K562 (cell line): ENCODE measurements at regions not wholly inside any gene's neighbourhood (a gene's known extent, or its start where the extent isn't known, plus 50 kb on each side); places are given as distances from the start of the nearest gene placed in this dataset.

Source experiments
- ATAC-seq: fragments of 200-7000 bp; cut with Tn5 transposase; 3 replicates; pipeline ENCODE4 v1.9.1; 2020; ENCODE audit warnings: moderate library complexity
- BruUV-seq: library from RNA; stranded (reverse); fragments of 400-500 nt; replicated peaks from 2 replicates; lab custom pipeline; 2021; lab: Mats Ljungman, UMichigan
- CTCF ChIA-PET: fragments of 300-600 bp; formaldehyde crosslinking; extraction: SDS; loops from one replicate; lab custom pipeline; 2021; ENCODE audit warnings: low intra/inter-chr PET ratio; lab: Yijun Ruan, JAX
- POLR2A ChIA-PET: fragments of 300-600, 350-650 bp; sonication (Branson Sonifier 250); formaldehyde crosslinking; extraction: SDS; loops from one replicate; lab custom pipeline; 2021; ENCODE audit warnings: antibody characterized with exemption, inconsistent platforms; lab: Yijun Ruan, JAX
- DNase-seq, 4 experiments: peaks; one replicate each; pipeline versions ENCODE4 v3.0.0 to v3.0.0-alpha.2; 2011 to 2018; ENCODE audit warnings: low spot score in 3 of 4, mixed read lengths in 3 of 4; ENCODE audit errors: extremely low read depth in 1 of 4
- FAIRE-seq: peaks from 2 replicates; lab custom pipeline; 2011; peaks lifted over from hg19 to GRCh38; lab: Jason Lieb, UNC
- H2AFZ ChIP-seq: 2 replicates; pipeline ENCODE4 v1.6.0; 2011; ENCODE audit warnings: low read depth, low read length, control low read depth, inconsistent platforms
- H3K27ac ChIP-seq: fragments of 200-600 bp; 3 replicates; pipeline ENCODE4 v1.8.0; 2011; ENCODE audit warnings: low read depth, mild to moderate bottlenecking, control low read depth, inconsistent platforms, low read length, moderate library complexity, mixed read lengths; ENCODE audit errors: extremely low read depth
- H3K27me3 ChIP-seq, 2 experiments: fragments of 300-600 bp in 1 of 2; 2 replicates in 1 of 2; 3 replicates in 1 of 2; pipeline versions ENCODE4 v1.6.0 to v1.8.0; 2011; ENCODE audit warnings: inconsistent platforms in 2 of 2, low read length in 2 of 2, mild to moderate bottlenecking in 1 of 2, mixed read lengths in 1 of 2, moderate library complexity in 1 of 2; ENCODE audit not compliant: control insufficient read depth in 2 of 2, insufficient read depth in 2 of 2
- H3K36me3 ChIP-seq: fragments of 300-600 bp; 3 replicates; pipeline ENCODE4 v1.8.0; 2011; ENCODE audit warnings: mild to moderate bottlenecking, low read length, inconsistent platforms; ENCODE audit not compliant: control insufficient read depth, insufficient read depth
- H3K4me1 ChIP-seq, 2 experiments: fragments of 200-600 bp in 1 of 2; replicated peaks in 1 of 2; 2 replicates in 1 of 2; 3 replicates in 1 of 2; pipeline versions ENCODE4 v1.5.1 to v1.8.0; 2011; ENCODE audit warnings: inconsistent platforms in 2 of 2, low read length in 2 of 2, mild to moderate bottlenecking in 1 of 2, mixed read lengths in 1 of 2, moderate library complexity in 1 of 2; ENCODE audit not compliant: control insufficient read depth in 2 of 2, insufficient read depth in 2 of 2
- H3K4me2 ChIP-seq: 2 replicates; pipeline ENCODE4 v1.6.1; 2011; ENCODE audit warnings: low read length, control low read depth, inconsistent platforms, mixed read lengths; ENCODE audit not compliant: insufficient read depth
- H3K4me3 ChIP-seq: fragments of 200-600 bp; sonication (generic), shearing (Covaris generic); 2 replicates; pipeline ENCODE4 v1.5.1; 2016; ENCODE audit warnings: control low read depth, inconsistent platforms
- H3K79me2 ChIP-seq: fragments of 200-600 bp; 3 replicates; pipeline ENCODE4 v1.8.0; 2011; ENCODE audit warnings: low read length, inconsistent platforms; ENCODE audit not compliant: control insufficient read depth, insufficient read depth
- H3K9ac ChIP-seq, 2 experiments: 2 replicates each; pipeline versions ENCODE4 v1.6.0 to v1.6.1; 2011; ENCODE audit warnings: low read depth in 2 of 2, low read length in 2 of 2, control low read depth in 1 of 2, inconsistent platforms in 1 of 2, mild to moderate bottlenecking in 1 of 2, mixed read lengths in 1 of 2; ENCODE audit not compliant: insufficient read depth in 1 of 2
- H3K9me1 ChIP-seq: one replicate; pipeline ENCODE4 v1.6.0; 2011; ENCODE audit warnings: inconsistent platforms, mild to moderate bottlenecking, low read length, moderate library complexity; ENCODE audit not compliant: control insufficient read depth, insufficient read depth
- H3K9me3 ChIP-seq: replicated peaks from 2 replicates; pipeline ENCODE4 v1.5.1; 2011; ENCODE audit warnings: low read depth, low read length, inconsistent platforms; ENCODE audit not compliant: control insufficient read depth, insufficient read depth
- H4K20me1 ChIP-seq: replicated peaks from 2 replicates; pipeline ENCODE4 v1.6.1; 2011; ENCODE audit warnings: low read length, inconsistent platforms, mixed read lengths; ENCODE audit not compliant: control insufficient read depth, insufficient read depth
- BMI1 ChIP-seq: fragments of 150-350 bp; IDR thresholded peaks from 2 replicates; pipeline ENCODE4 v1.6.1; 2014; ENCODE audit warnings: low read length
- HDAC3 ChIP-seq: fragments of 450-650 bp; IDR thresholded peaks from 2 replicates; pipeline ENCODE4 v1.6.1; 2018; ENCODE audit warnings: borderline replicate concordance, mild to moderate bottlenecking, moderate library complexity; ENCODE audit not compliant: partially characterized antibody
- MEF2A ChIP-seq: IDR thresholded peaks from 2 replicates; pipeline ENCODE4 v1.6.1; 2011; ENCODE audit warnings: low read depth, mild to moderate bottlenecking, low read length, moderate library complexity; ENCODE audit not compliant: control insufficient read depth
- NCOA1 ChIP-seq: fragments of 450-650 bp; IDR thresholded peaks from 2 replicates; pipeline ENCODE4 v1.6.1; 2016; ENCODE audit warnings: low read depth
- NONO ChIP-seq, 2 experiments: fragments of 200-400 bp in 1 of 2; fragments of 450-650 bp in 1 of 2; formaldehyde crosslinking in 1 of 2; IDR thresholded peaks; 2 replicates each; pipeline ENCODE4 v1.6.1; 2017; ENCODE audit warnings: low read depth in 2 of 2, mild to moderate bottlenecking in 2 of 2, moderate library complexity in 2 of 2, low read length in 1 of 2
- SMARCE1 ChIP-seq: fragments of 450-650 bp; IDR thresholded peaks from 2 replicates; pipeline ENCODE4 v1.7.1; 2016; ENCODE audit warnings: mild to moderate bottlenecking
- SMC3 ChIP-seq: conservative IDR thresholded peaks from 2 replicates; pipeline ENCODE4 v1.6.1; 2011; ENCODE audit warnings: low read depth, low read length, improper control_type of control experiment; ENCODE audit not compliant: insufficient read depth
- SRSF7 ChIP-seq: fragments of 200-400 bp; formaldehyde crosslinking; optimal IDR thresholded peaks from 2 replicates; pipeline ENCODE3; 2017; ENCODE audit warnings: mild to moderate bottlenecking, low read depth, low read length
- ZNF212 ChIP-seq: fragments of 450-650 bp; formaldehyde crosslinking; IDR thresholded peaks from 2 replicates; pipeline ENCODE4 v1.4.0; 2020; ENCODE audit warnings: mild to moderate bottlenecking
- ZNF668 ChIP-seq: fragments of 250-450 bp; sonication (Bioruptor Pico); IDR thresholded peaks from 2 replicates; pipeline ENCODE4 v1.8.0; 2022; ENCODE audit warnings: mild to moderate bottlenecking, inconsistent platforms
- ZSCAN32 ChIP-seq: fragments of 450-650 bp; formaldehyde crosslinking; IDR thresholded peaks from 2 replicates; pipeline ENCODE4 v1.4.0; 2020; ENCODE audit warnings: mild to moderate bottlenecking, moderate library complexity
- WGBS: fragments of 100-300 bp; shearing (Covaris generic); methylation state at CpG from one replicate; pipeline ENCODE4 v1.1.6; 2016; ENCODE audit warnings: low coverage, mixed read lengths; ENCODE audit not compliant: insufficient coverage; ENCODE audit errors: missing lambda C conversion rate; 5-methylcytosine and 5-hydroxymethylcytosine counted together
- in situ Hi-C: fragments of 300-500 bp; cut with MboI; formaldehyde crosslinking; loops from 4 replicates; pipeline ENCODE4 v1.15.0; 2018; ENCODE audit warnings: inconsistent platforms, mixed read lengths
- intact Hi-C: fragments of 100-400 bp; cut with micrococcal nuclease; formaldehyde crosslinking; loops from 2 replicates; pipeline ENCODE4 v1.14.2; 2022
- TF ChIP-seq, protein P1 (sequence below), 2 experiments: IDR thresholded peaks; 2 replicates each; pipeline ENCODE4 v1.6.1; 2011; ENCODE audit warnings: borderline replicate concordance in 1 of 2, control low read depth in 1 of 2, low read depth in 1 of 2, low read length in 1 of 2, mild to moderate bottlenecking in 1 of 2, mixed read lengths in 1 of 2, moderate library complexity in 1 of 2; ENCODE audit not compliant: insufficient read depth in 1 of 2, insufficient read length in 1 of 2, poor library complexity in 1 of 2, severe bottlenecking in 1 of 2; ENCODE audit errors: extremely low read depth in 1 of 2

DNA sequence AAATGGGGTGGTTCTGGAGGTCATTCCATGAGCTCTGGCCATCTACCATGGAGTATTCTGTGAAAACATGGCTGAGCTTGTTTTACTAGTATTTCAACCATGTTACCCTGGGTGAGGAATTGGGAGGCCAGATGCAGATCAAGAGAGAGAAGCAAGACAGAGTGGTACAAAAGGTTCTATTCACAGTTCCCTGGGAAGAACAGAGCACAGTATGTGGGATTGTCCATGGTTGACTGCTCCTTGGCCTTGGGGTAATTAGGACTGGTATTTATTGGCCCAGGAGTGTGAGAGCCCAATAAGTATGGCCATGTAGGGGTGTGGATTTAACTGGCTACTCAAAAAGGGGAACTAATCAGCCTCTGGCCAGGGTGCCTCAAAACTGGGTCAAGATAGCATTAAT lies 239.7 kb upstream of the GATB start:
- BruUV-seq: no TSS peak
- POLR2A ChIA-PET: interaction anchor here (0.6 kb wide), 1 partner anchor 58 kb away, joined by 5 read pairs; no protein-coding TSS in a partner anchor
- intact Hi-C loops: no loop called here
- in situ Hi-C loops: no loop called here
- no peaks in the 10 kb centered on the region for H3K9me1 ChIP-seq
- TF ChIP-seq SRSF7: no peak
- TF ChIP-seq, all 486 proteins: peak for 0
- Histone ChIP-seq H3K27me3 (peaks cover 0 to 8% of the 10 kb centered on the region in 2 experiments; a peak in 1 of 5 replicates), H3K36me3 (no peaks in the 10 kb centered on the region), H3K79me2 (no peaks in the 10 kb centered on the region), H4K20me1 (no peaks in the 10 kb centered on the region), H3K4me2 (no peak overlapping the region), H3K4me1 (no peaks in the 10 kb centered on the region), H3K27ac (no peak overlapping the region), H2AFZ (no peak overlapping the region), H3K4me3 (no peak overlapping the region), H3K9ac (no peak overlapping the region), H3K9me3 (no peaks in the 10 kb centered on the region)
- FAIRE-seq (no peak), ATAC-seq (no peak), DNase-seq (no peak)
- CTCF ChIA-PET: no interaction called here

DNA sequence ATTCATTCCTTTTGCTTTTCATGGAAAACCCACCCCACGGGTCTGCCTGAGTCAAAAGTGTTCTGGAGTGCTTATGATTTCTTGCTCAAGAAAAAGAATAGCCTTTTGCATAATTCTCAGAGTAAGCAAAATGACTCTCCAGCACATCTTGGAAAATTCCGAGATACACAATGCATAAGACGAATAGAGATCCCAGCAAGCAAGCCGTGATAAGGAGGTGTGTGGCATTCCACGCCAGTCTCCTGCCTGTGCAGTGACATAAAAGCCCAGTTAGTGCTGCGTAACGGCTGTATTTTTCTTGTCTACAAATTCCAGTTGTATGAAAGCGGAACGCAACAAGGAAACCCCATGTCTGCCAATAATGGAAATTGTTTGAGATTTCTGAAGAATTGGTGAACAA lies 237.9 kb upstream of the GATB start:
- ATAC-seq: no peak
- intact Hi-C loops: no loop called here
- no peak overlapping the region for H3K4me2 ChIP-seq
- H3K4me1 ChIP-seq: no peaks in the 10 kb centered on the region
- H4K20me1 ChIP-seq: no peaks in the 10 kb centered on the region
- ChIA-PET POLR2A (interaction anchor here (0.6 kb wide), 1 partner anchor 8 kb away, joined by 4 read pairs; no protein-coding TSS in a partner anchor), CTCF (no interaction called here)
- no peaks in the 10 kb centered on the region for H3K36me3 ChIP-seq
- no peak for FAIRE-seq
- peaks cover 0 to 8% of the 10 kb centered on the region in 2 experiments; a peak in 1 of 5 replicates for H3K27me3 ChIP-seq
- in situ Hi-C loops: no loop called here
- no peak overlapping the region for H3K27ac ChIP-seq
- no peaks in the 10 kb centered on the region for H3K9me3 ChIP-seq
- BruUV-seq: no TSS peak
- WGBS: 2% methylated on average over 9 of the region's 9 CpGs
- H3K4me3 ChIP-seq: no peak overlapping the region
- no peaks in the 10 kb centered on the region for H3K9me1 ChIP-seq
- H3K79me2 ChIP-seq: no peaks in the 10 kb centered on the region
- no peak overlapping the region for H2AFZ ChIP-seq
- H3K9ac ChIP-seq: no peak overlapping the region
- no peak for DNase-seq
- TF ChIP-seq NCOA1 (no peak), SMARCE1 (no peak), NONO (IDR thresholded peaks at IDR 0.05; ENCODE audit: low read depth in 2 of 2, low read length in 1 of 2) (no peak), BMI1 (no peak), ZNF212 (no peak), ZNF668 (CRISPR knock-in tag) (no peak), SMC3 (no peak), MEF2A (no peak), ZSCAN32 (CRISPR knock-in tag) (no peak), HDAC3 (no peak)
- TF ChIP-seq, protein P1, sequence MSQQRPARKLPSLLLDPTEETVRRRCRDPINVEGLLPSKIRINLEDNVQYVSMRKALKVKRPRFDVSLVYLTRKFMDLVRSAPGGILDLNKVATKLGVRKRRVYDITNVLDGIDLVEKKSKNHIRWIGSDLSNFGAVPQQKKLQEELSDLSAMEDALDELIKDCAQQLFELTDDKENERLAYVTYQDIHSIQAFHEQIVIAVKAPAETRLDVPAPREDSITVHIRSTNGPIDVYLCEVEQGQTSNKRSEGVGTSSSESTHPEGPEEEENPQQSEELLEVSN (IDR thresholded peaks at IDR 0.05; ENCODE audit: borderline replicate concordance in 1 of 2, extremely low read depth in 1 of 2, insufficient read depth in 1 of 2, insufficient read length in 1 of 2, low read depth in 1 of 2, low read length in 1 of 2, poor library complexity in 1 of 2, severe bottlenecking in 1 of 2): no peak
